Body of pancreas (tissue), 4 donors: ENCODE measurements at regions not wholly inside any gene's neighbourhood (a gene's known extent, or its start where the extent isn't known, plus 50 kb on each side); places are given as distances from the start of the nearest gene placed in this dataset.

Source experiments
- ATAC-seq: fragments of 150-250 bp; one replicate; pipeline ENCODE4 v1.9.1; 2016
- DNase-seq, 4 donors: peaks; one replicate each; pipeline ENCODE4 v3.0.0-alpha.2; 2019
- H3K27ac ChIP-seq, 4 donors: fragments of 200-600 bp; sonication (generic); 1 replicate in 3 of 4; 2 replicates in 1 of 4; pipeline versions ENCODE4 v1.5.1 to v1.6.1; 2016 to 2019; ENCODE audit warnings: mild to moderate bottlenecking in 1 of 4, mixed read lengths in 1 of 4, moderate library complexity in 1 of 4
- H3K27me3 ChIP-seq, 2 donors: fragments of 200-600 bp; sonication (generic); one replicate each; pipeline ENCODE4 v1.6.0; 2016; ENCODE audit warnings: mild to moderate bottlenecking in 1 of 2
- H3K36me3 ChIP-seq, 2 donors: fragments of 200-600 bp; sonication (generic); replicated peaks in 1 of 2; 2 replicates each; pipeline ENCODE4 v1.5.1; 2016; ENCODE audit warnings: low read depth in 2 of 2; ENCODE audit not compliant: insufficient read depth in 1 of 2
- H3K4me1 ChIP-seq: fragments of 200-600 bp; sonication (generic); one replicate; pipeline ENCODE4 v1.6.0; 2016
- H3K4me3 ChIP-seq, 2 donors: fragments of 200-600 bp; sonication (generic); 1 replicate in 1 of 2; 2 replicates in 1 of 2; pipeline ENCODE4 v1.5.1; 2016 to 2019
- H3K9me3 ChIP-seq, 3 donors: fragments of 200-600 bp; sonication (generic); 1 replicate in 2 of 3; 2 replicates in 1 of 3; pipeline ENCODE4 v1.5.1; 2016
- POLR2A ChIP-seq, 3 donors: fragments of 450-650 bp; IDR thresholded peaks; one replicate each; pipeline ENCODE4 v1.6.1; 2016; ENCODE audit warnings: antibody characterized with exemption in 3 of 3, mild to moderate bottlenecking in 2 of 3
- WGBS, 2 donors: methylation state at CpG; one replicate each; pipeline ENCODE4 v1.1.5; 2017; 5-methylcytosine and 5-hydroxymethylcytosine counted together
- intact Hi-C: fragments of 100-400 bp; cut with DNase I; formaldehyde crosslinking; loops from one replicate; pipeline ENCODE4 v1.15.1; 2023
- TF ChIP-seq, protein P1 (sequence below), 7 experiments: fragments of 450-650 bp in 4 of 7; fragments of 200-600 bp in 3 of 7; sonication (generic) in 3 of 7; IDR thresholded peaks; one replicate each; pipeline ENCODE4 v1.5.1; 2016 to 2019; ENCODE audit warnings: antibody characterized with exemption in 7 of 7

DNA sequence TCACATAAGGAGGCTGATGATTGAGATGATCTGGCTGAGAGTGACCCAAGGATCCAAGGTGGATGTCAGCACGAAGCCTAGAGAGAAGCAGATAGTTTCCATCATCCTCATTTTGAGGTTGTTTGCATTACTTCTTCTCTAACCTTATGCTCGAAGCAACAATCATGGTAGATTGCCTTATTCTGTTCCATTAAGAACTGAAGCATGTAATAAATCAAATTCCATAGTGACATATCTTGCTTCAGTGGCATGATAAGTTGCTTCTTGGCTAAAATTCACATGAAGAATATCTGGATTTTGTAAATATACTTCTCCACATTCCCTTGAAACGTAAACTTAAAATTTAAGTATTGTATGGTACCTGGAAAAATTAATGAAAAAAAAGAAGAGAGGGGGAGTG lies 377.8 kb upstream of the DACH1 start:
- no peak for ATAC-seq
- no peak for TF ChIP-seq POLR2A (IDR thresholded peaks at IDR 0.05)
- TF ChIP-seq, protein P1, sequence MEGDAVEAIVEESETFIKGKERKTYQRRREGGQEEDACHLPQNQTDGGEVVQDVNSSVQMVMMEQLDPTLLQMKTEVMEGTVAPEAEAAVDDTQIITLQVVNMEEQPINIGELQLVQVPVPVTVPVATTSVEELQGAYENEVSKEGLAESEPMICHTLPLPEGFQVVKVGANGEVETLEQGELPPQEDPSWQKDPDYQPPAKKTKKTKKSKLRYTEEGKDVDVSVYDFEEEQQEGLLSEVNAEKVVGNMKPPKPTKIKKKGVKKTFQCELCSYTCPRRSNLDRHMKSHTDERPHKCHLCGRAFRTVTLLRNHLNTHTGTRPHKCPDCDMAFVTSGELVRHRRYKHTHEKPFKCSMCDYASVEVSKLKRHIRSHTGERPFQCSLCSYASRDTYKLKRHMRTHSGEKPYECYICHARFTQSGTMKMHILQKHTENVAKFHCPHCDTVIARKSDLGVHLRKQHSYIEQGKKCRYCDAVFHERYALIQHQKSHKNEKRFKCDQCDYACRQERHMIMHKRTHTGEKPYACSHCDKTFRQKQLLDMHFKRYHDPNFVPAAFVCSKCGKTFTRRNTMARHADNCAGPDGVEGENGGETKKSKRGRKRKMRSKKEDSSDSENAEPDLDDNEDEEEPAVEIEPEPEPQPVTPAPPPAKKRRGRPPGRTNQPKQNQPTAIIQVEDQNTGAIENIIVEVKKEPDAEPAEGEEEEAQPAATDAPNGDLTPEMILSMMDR (IDR thresholded peaks at IDR 0.05), result no peak
- no peak for DNase-seq

DNA sequence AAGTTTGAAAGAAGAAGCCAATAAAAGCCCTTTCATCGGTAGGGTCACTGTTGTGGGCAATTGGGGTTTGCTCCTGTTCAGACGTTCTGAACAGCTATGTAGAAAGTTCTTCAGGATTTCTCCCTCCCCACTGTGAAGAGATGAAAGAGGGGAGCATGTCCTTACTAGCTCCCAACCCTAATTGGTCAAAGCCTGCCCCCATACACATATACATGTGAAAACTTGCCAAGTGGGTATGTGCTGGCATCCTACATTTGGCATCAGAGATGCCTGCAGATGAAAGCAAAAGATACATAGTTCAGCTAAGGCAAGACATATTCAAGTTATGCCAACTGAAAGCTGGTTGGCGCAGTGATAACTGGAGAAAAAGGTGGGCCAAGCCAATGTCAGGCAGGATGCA lies 363.1 kb upstream of the DACH1 start:
- Histone ChIP-seq H3K9me3 (no peaks in the 10 kb centered on the region), H3K27ac (no peak overlapping the region), H3K4me1 (no peaks in the 10 kb centered on the region), H3K4me3 (no peak overlapping the region), H3K36me3 (no peaks in the 10 kb centered on the region), H3K27me3 (no peaks in the 10 kb centered on the region)
- ATAC-seq (no peak), DNase-seq (no peak)
- intact Hi-C loops, result no loop called here
- TF ChIP-seq, protein P1 (IDR thresholded peaks at IDR 0.05), result no peak
- no peak for TF ChIP-seq POLR2A (IDR thresholded peaks at IDR 0.05)
- 66 to 79% methylated on average over 3 of the region's 3 CpGs for WGBS, 2 donors

More for the DNA sequence above, 377.8 kb upstream of the DACH1 start:
- 51 to 55% methylated on average over 3 of the region's 3 CpGs for WGBS, 2 donors
- Histone ChIP-seq H3K36me3 (no peaks in the 10 kb centered on the region), H3K27ac (no peak overlapping the region), H3K4me3 (no peak overlapping the region), H3K9me3 (no peaks in the 10 kb centered on the region), H3K4me1 (no peaks in the 10 kb centered on the region), H3K27me3 (no peaks in the 10 kb centered on the region)
- intact Hi-C loops, result no loop called here

DNA sequence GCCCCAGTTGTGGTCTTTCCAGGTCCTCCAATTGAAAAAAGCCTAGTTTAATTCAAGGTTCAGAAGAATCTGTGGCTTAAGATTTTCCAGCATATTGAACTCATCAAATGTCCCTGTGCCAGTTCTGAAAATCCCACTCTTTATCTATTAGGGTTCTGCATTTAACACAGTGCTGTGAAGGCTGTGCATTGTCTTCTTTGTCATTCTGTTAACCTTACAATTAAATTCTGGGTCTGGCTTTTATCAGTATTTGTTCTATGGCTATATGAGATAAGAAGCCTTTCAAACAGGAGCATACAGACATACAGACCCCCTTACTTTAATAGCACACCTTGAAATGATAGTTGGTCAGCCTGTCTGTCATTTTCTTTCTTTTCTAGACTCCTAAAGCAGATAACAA lies 362.1 kb upstream of the DACH1 start:
- Histone ChIP-seq H3K4me1 (no peaks in the 10 kb centered on the region), H3K27ac (no peak overlapping the region), H3K4me3 (no peak overlapping the region), H3K9me3 (no peaks in the 10 kb centered on the region), H3K27me3 (no peaks in the 10 kb centered on the region), H3K36me3 (no peaks in the 10 kb centered on the region)
- TF ChIP-seq, protein P1 (IDR thresholded peaks at IDR 0.05), result no peak
- TF ChIP-seq POLR2A (IDR thresholded peaks at IDR 0.05), result no peak
- ATAC-seq (no peak), DNase-seq (no peak)
- intact Hi-C loops, result no loop called here

DNA sequence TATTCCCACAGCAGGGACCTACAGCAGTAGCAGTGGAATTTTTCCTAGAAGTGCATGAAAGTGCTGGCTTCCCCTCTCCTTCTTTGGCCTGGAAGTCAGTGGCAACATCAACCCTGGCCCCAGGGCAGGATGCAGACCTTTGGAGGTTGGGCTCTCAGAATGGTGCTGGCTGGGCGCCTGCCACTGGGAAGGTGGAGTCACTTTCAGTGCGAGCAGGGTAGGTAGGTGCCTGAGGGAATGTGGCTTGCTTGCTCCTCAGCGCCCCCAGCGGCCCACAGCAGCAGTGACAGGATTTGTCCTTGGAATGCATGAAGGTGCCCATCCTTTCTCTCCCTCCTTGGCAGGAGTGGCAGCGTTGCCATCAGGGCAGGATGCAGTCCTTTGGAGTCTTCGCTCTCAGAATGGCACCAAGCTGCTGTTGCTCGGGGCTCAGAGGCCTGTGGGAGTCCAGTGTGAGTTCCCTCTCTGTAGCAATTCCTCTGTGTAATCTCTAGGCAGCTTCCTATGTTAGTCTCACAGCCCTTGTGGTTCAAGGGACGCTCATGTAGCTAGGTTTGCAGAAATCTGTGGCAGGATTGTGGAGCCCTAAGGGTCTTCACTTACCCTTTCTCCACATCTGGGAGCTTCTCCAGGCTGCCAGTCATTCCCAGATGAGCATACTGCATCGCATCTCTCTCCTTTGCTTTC lies 354.4 kb upstream of the DACH1 start:
- intact Hi-C loops, result no loop called here
- no peaks in the 10 kb centered on the region for H3K4me1 ChIP-seq
- no peaks in the 10 kb centered on the region for H3K27me3 ChIP-seq
- H3K4me3 ChIP-seq, result no peak overlapping the region
- DNase-seq (peak; percentile 51 to 69 (median 64)), ATAC-seq (peak; percentile 89)
- TF ChIP-seq, protein P1 (IDR thresholded peaks at IDR 0.05), result peak; percentile 43 to 75 (median 61)
- TF ChIP-seq POLR2A (IDR thresholded peaks at IDR 0.05), result no peak
- H3K9me3 ChIP-seq, result no peaks in the 10 kb centered on the region
- WGBS, 2 donors, result 46 to 62% methylated on average over 5 to 9 of the region's 9 CpGs
- H3K27ac ChIP-seq, result no peak overlapping the region
- no peaks in the 10 kb centered on the region for H3K36me3 ChIP-seq

DNA sequence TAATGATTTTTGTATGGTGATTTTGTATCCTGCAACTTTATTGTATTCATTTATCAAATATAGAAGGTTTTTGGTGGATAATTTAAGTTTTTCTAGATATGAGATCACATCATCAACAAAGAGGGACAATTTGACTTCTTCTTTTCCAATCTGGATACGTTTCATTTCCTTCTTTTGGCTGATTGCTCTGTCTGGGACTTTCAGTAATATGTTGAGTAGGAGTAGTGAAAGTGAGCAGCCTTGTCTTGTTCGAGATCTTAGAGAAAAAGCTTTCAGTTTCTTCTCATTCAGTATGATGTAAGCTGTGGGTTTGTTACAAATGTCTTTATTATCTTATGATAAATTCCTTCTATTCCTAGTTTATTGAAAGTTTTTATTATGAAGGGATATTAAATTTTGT lies 352.0 kb upstream of the DACH1 start:
- Histone ChIP-seq H3K9me3 (no peaks in the 10 kb centered on the region), H3K4me3 (no peak overlapping the region), H3K4me1 (no peaks in the 10 kb centered on the region), H3K27me3 (no peaks in the 10 kb centered on the region), H3K27ac (no peak overlapping the region), H3K36me3 (no peaks in the 10 kb centered on the region)
- 48 to 72% methylated on average over 2 of the region's 2 CpGs for WGBS, 2 donors
- TF ChIP-seq POLR2A (IDR thresholded peaks at IDR 0.05), result no peak
- TF ChIP-seq, protein P1 (IDR thresholded peaks at IDR 0.05), result no peak
- intact Hi-C loops, result no loop called here
- DNase-seq (no peak), ATAC-seq (no peak)
